Neural progenitor cell (in vitro differentiated cells): ENCODE measurements at regions not wholly inside any gene's neighbourhood (a gene's known extent, or its start where the extent isn't known, plus 50 kb on each side); places are given as distances from the start of the nearest gene placed in this dataset.

Experiments used
- DNase-seq: peaks from one replicate; pipeline ENCODE4 v3.0.0-alpha.2; 2016; ENCODE audit warnings: low spot score
- H2AFZ ChIP-seq: fragments of 200-600 bp; sonication (generic); replicated peaks from 2 replicates; pipeline ENCODE4 v1.6.1; 2016; ENCODE audit warnings: antibody characterized with exemption
- H3F3A ChIP-seq: fragments of 200-600 bp; sonication (generic); 2 replicates; pipeline ENCODE4 v1.6.1; 2016; ENCODE audit warnings: antibody characterized with exemption, low read depth
- H3K27ac ChIP-seq: fragments of 200-600 bp; sonication (generic); 2 replicates; pipeline ENCODE4 v1.5.1; 2016; ENCODE audit warnings: mild to moderate bottlenecking
- H3K27me3 ChIP-seq: fragments of 200-600 bp; sonication (generic); 2 replicates; pipeline ENCODE4 v1.6.1; 2016; ENCODE audit warnings: mild to moderate bottlenecking, moderate library complexity
- H3K36me3 ChIP-seq: fragments of 200-600 bp; sonication (generic); 2 replicates; pipeline ENCODE4 v1.5.1; 2016
- H3K4me1 ChIP-seq: fragments of 200-600 bp; sonication (generic); 2 replicates; pipeline ENCODE4 v1.6.1; 2016; ENCODE audit warnings: mixed run types
- H3K4me2 ChIP-seq: fragments of 200-600 bp; sonication (generic); 2 replicates; pipeline ENCODE4 v1.6.1; 2016
- H3K4me3 ChIP-seq: fragments of 200-600 bp; sonication (generic); 2 replicates; pipeline ENCODE4 v1.5.1; 2016
- H3K79me2 ChIP-seq: fragments of 200-600 bp; sonication (generic); 2 replicates; pipeline ENCODE4 v1.6.1; 2016; ENCODE audit warnings: low read depth
- H3K9ac ChIP-seq: fragments of 200-600 bp; sonication (generic); 2 replicates; pipeline ENCODE4 v1.6.1; 2016
- H3K9me3 ChIP-seq: fragments of 200-600 bp; sonication (generic); 2 replicates; pipeline ENCODE4 v1.5.1; 2016; ENCODE audit warnings: low read depth
- H4K20me1 ChIP-seq: fragments of 200-600 bp; sonication (generic); 2 replicates; pipeline ENCODE4 v1.6.1; 2016; ENCODE audit warnings: low read depth
- H3K27ac Mint-ChIP-seq: 3 replicates; pipeline ENCODE4 v1.8.0; 2021; ENCODE audit warnings: mixed read lengths
- H3K27me3 Mint-ChIP-seq: 2 replicates; pipeline ENCODE4 v1.8.0; 2022; ENCODE audit warnings: low read depth, mild to moderate bottlenecking, inconsistent platforms, moderate library complexity, mixed read lengths; ENCODE audit not compliant: insufficient read depth
- H3K36me3 Mint-ChIP-seq: 3 replicates; pipeline ENCODE4 v1.8.0; 2021; ENCODE audit warnings: mixed read lengths
- H3K4me1 Mint-ChIP-seq: 3 replicates; pipeline ENCODE4 v1.8.0; 2021; ENCODE audit warnings: mixed read lengths
- H3K4me3 Mint-ChIP-seq: 3 replicates; pipeline ENCODE4 v1.8.0; 2021; ENCODE audit warnings: mild to moderate bottlenecking, moderate library complexity, mixed read lengths
- H3K9me3 Mint-ChIP-seq: 3 replicates; pipeline ENCODE4 v1.8.0; 2020; ENCODE audit warnings: mixed read lengths
- EZH2 ChIP-seq: fragments of 200-600 bp; sonication (generic); IDR thresholded peaks from 2 replicates; pipeline ENCODE4 v1.6.1; 2017; ENCODE audit warnings: antibody characterized with exemption, mild to moderate bottlenecking, moderate library complexity
- EZH2phosphoT487 ChIP-seq: fragments of 200-600 bp; sonication (generic); IDR thresholded peaks from 2 replicates; pipeline ENCODE4 v1.6.1; 2017; ENCODE audit warnings: antibody characterized with exemption
- TF ChIP-seq, protein P1 (sequence below): fragments of 200-600 bp; sonication (generic); IDR thresholded peaks from 2 replicates; pipeline ENCODE4 v1.5.1; 2017; ENCODE audit warnings: antibody characterized with exemption, mild to moderate bottlenecking

- Histone ChIP-seq H3K4me2 (no peak overlapping the region), H3K27ac (no peak overlapping the region), H4K20me1 (no peaks in the 10 kb centered on the region), H3K4me3 (no peak overlapping the region), H3K4me1 (peaks cover 5% of the 10 kb centered on the region), H3K9me3 (no peaks in the 10 kb centered on the region), H3K36me3 (no peaks in the 10 kb centered on the region), H3F3A (no peaks in the 10 kb centered on the region), H2AFZ (no peak overlapping the region), H3K79me2 (no peaks in the 10 kb centered on the region), H3K27me3 (peaks cover 34% of the 10 kb centered on the region), H3K9ac (no peak overlapping the region)
- Mint-ChIP-seq H3K27ac (no peak overlapping the region), H3K9me3 (no peaks in the 10 kb centered on the region), H3K4me3 (no peak overlapping the region), H3K4me1 (peaks cover 2% of the 10 kb centered on the region), H3K36me3 (no peaks in the 10 kb centered on the region), H3K27me3 (peaks cover 22% of the 10 kb centered on the region)
- DNase-seq: no peak
- TF ChIP-seq, protein P1, sequence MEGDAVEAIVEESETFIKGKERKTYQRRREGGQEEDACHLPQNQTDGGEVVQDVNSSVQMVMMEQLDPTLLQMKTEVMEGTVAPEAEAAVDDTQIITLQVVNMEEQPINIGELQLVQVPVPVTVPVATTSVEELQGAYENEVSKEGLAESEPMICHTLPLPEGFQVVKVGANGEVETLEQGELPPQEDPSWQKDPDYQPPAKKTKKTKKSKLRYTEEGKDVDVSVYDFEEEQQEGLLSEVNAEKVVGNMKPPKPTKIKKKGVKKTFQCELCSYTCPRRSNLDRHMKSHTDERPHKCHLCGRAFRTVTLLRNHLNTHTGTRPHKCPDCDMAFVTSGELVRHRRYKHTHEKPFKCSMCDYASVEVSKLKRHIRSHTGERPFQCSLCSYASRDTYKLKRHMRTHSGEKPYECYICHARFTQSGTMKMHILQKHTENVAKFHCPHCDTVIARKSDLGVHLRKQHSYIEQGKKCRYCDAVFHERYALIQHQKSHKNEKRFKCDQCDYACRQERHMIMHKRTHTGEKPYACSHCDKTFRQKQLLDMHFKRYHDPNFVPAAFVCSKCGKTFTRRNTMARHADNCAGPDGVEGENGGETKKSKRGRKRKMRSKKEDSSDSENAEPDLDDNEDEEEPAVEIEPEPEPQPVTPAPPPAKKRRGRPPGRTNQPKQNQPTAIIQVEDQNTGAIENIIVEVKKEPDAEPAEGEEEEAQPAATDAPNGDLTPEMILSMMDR: no peak
- no peak for TF ChIP-seq EZH2phosphoT487
- no peak for TF ChIP-seq EZH2
Measured at GRCh38 chr19:32227561-32228165, 117.7 kb upstream of the ZNF507 start.

DNA sequence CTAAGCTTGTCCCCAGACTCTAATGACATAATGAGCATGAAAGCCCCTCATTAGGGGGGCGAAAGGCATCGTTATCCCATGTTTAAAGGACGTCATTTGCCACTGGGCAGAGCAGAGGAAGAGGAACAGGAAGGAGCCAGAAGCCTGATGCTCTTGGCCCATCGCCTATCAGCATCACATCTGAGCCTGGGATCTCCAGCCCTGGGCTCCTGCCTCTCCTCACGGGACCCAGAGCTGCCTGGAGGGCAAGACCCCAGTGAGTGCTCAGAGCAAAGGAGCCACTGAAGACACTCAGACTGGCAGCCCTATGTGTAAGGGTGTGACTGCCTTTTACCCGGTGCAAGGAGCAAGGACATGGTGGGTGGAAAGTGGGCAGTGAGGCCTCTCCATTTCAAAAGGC is 115.0 kb upstream of the ZNF507 start:
- H4K20me1 ChIP-seq: no peaks in the 10 kb centered on the region
- H3K4me1 Mint-ChIP-seq: no peaks in the 10 kb centered on the region
- H3K9me3 Mint-ChIP-seq: no peaks in the 10 kb centered on the region
- H3K36me3 ChIP-seq: no peaks in the 10 kb centered on the region
- no peaks in the 10 kb centered on the region for H3K36me3 Mint-ChIP-seq
- no peak overlapping the region for H3K4me3 Mint-ChIP-seq
- no peaks in the 10 kb centered on the region for H3K79me2 ChIP-seq
- H2AFZ ChIP-seq: no peak overlapping the region
- peaks cover 8% of the 10 kb centered on the region for H3K27me3 ChIP-seq
- TF ChIP-seq, protein P1: no peak
- TF ChIP-seq EZH2phosphoT487 (no peak), EZH2 (no peak)
- no peaks in the 10 kb centered on the region for H3K9me3 ChIP-seq
- DNase-seq: no peak
- no peak overlapping the region for H3K4me2 ChIP-seq
- H3K27ac ChIP-seq: no peak overlapping the region
- H3K27ac Mint-ChIP-seq: no peak overlapping the region
- no peaks in the 10 kb centered on the region for H3F3A ChIP-seq
- no peak overlapping the region for H3K4me3 ChIP-seq
- no peak overlapping the region for H3K9ac ChIP-seq
- H3K4me1 ChIP-seq: no peaks in the 10 kb centered on the region
- peaks cover 11% of the 10 kb centered on the region for H3K27me3 Mint-ChIP-seq

- Histone ChIP-seq H3K27me3 (peaks cover 2% of the 10 kb centered on the region), H3K9ac (no peak overlapping the region), H3K4me1 (no peaks in the 10 kb centered on the region), H2AFZ (no peak overlapping the region), H4K20me1 (no peaks in the 10 kb centered on the region), H3K9me3 (no peaks in the 10 kb centered on the region), H3F3A (no peaks in the 10 kb centered on the region), H3K4me3 (no peak overlapping the region), H3K79me2 (no peaks in the 10 kb centered on the region), H3K4me2 (no peak overlapping the region), H3K27ac (no peak overlapping the region), H3K36me3 (no peaks in the 10 kb centered on the region)
- Mint-ChIP-seq H3K27me3 (peaks cover 11% of the 10 kb centered on the region), H3K4me3 (no peak overlapping the region), H3K27ac (no peak overlapping the region), H3K4me1 (no peaks in the 10 kb centered on the region), H3K9me3 (no peaks in the 10 kb centered on the region), H3K36me3 (no peaks in the 10 kb centered on the region)
- TF ChIP-seq, protein P1: no peak
- TF ChIP-seq EZH2phosphoT487: no peak
- TF ChIP-seq EZH2: no peak
- no peak for DNase-seq
Measured at GRCh38 chr19:32231020-32231419, 114.4 kb upstream of the ZNF507 start.
